Panc1 (cell line): ENCODE measurements at regions not wholly inside any gene's neighbourhood (a gene's known extent, or its start where the extent isn't known, plus 50 kb on each side); places are given as distances from the start of the nearest gene placed in this dataset.

ENCODE experiments used
- ATAC-seq: fragments of 200-7000 bp; cut with Tn5 transposase; 2 replicates; pipeline ENCODE4 v1.9.1; 2020; ENCODE audit warnings: mild to moderate bottlenecking, moderate library complexity
- BruUV-seq: library from RNA; stranded (reverse); fragments of 400-500 nt; replicated peaks from 2 replicates; lab custom pipeline; 2021; lab: Mats Ljungman, UMichigan
- CTCF ChIA-PET: fragments of 300-600 bp; sonication (Branson Sonifier 250); formaldehyde crosslinking; loops from one replicate; lab custom pipeline; 2022; ENCODE audit warnings: antibody characterized with exemption; lab: Charles Lee
- POLR2A ChIA-PET: fragments of 300-600 bp; sonication (Branson Sonifier 250); formaldehyde crosslinking; loops from one replicate; lab custom pipeline; 2022; ENCODE audit warnings: antibody characterized with exemption; lab: Charles Lee
- DNase-seq: peaks from one replicate; pipeline ENCODE4 v3.0.0-alpha.2; 2010; ENCODE audit warnings: low read depth, low spot score
- H3K27ac ChIP-seq: 2 replicates; pipeline ENCODE4 v1.5.1; 2011; ENCODE audit warnings: mild to moderate bottlenecking, low read length, inconsistent platforms
- H3K27me3 ChIP-seq: fragments of 200-500 bp; sonication (Bioruptor generic); 2 replicates; pipeline ENCODE4 v1.6.0; 2014; ENCODE audit warnings: low read length, inconsistent platforms; ENCODE audit not compliant: control insufficient read depth, insufficient read depth
- H3K36me3 ChIP-seq: fragments of 200-500 bp; sonication (Bioruptor generic); 2 replicates; pipeline ENCODE4 v1.5.1; 2014; ENCODE audit warnings: inconsistent platforms, mild to moderate bottlenecking, low read length, moderate library complexity; ENCODE audit not compliant: control insufficient read depth, insufficient read depth
- H3K4me1 ChIP-seq: 2 replicates; pipeline ENCODE4 v1.5.1; 2011; ENCODE audit warnings: inconsistent platforms, mild to moderate bottlenecking, low read length, moderate library complexity; ENCODE audit not compliant: control insufficient read depth, insufficient read depth
- H3K4me3 ChIP-seq, 2 experiments: 2 replicates each; pipeline ENCODE4 v1.5.1; 2011 to 2012; ENCODE audit warnings: low read depth in 2 of 2, low read length in 2 of 2, mild to moderate bottlenecking in 2 of 2, inconsistent platforms in 1 of 2, moderate library complexity in 1 of 2
- H3K9me3 ChIP-seq: fragments of 200-500 bp; sonication (Bioruptor generic); 2 replicates; pipeline ENCODE4 v1.5.1; 2014; ENCODE audit warnings: low read depth, mild to moderate bottlenecking, inconsistent platforms, low read length, moderate library complexity; ENCODE audit not compliant: control insufficient read depth, insufficient read depth
- CTCF ChIP-seq: fragments of 450-650 bp; IDR thresholded peaks from 2 replicates; pipeline ENCODE4 v1.5.1; 2017; ENCODE audit warnings: mild to moderate bottlenecking
- POLR2AphosphoS5 ChIP-seq: IDR thresholded peaks from 2 replicates; pipeline ENCODE4 v1.6.1; 2012; ENCODE audit warnings: mild to moderate bottlenecking, low read depth, low read length, moderate library complexity
- SIN3A ChIP-seq: IDR thresholded peaks from 2 replicates; pipeline ENCODE4 v1.6.1; 2012; ENCODE audit warnings: low read depth, mild to moderate bottlenecking, low read length, moderate library complexity, borderline replicate concordance; ENCODE audit not compliant: insufficient read depth
- TCF7L2 ChIP-seq: IDR thresholded peaks from 2 replicates; pipeline ENCODE4 v1.6.1; 2011; ENCODE audit warnings: mild to moderate bottlenecking, low read depth, low read length, inconsistent platforms
- in situ Hi-C: cut with HindIII; loops from 2 replicates; pipeline ENCODE4 v1.10.0; 2016; ENCODE audit warnings: low sequenced_read_pairs, low pct_unique_long_range_greater_than_20kb
- intact Hi-C: fragments of 100-400 bp; cut with micrococcal nuclease; formaldehyde crosslinking; loops from one replicate; pipeline ENCODE4 v1.10.0; 2022; ENCODE audit not compliant: unreplicated experiment
- TF ChIP-seq, protein P1 (sequence below), 2 experiments: IDR thresholded peaks; 2 replicates each; pipeline ENCODE4 v1.6.1; 2011 to 2012; ENCODE audit warnings: low read depth in 2 of 2, control low read depth in 1 of 2, low read length in 1 of 2, mild to moderate bottlenecking in 1 of 2, moderate library complexity in 1 of 2; ENCODE audit not compliant: insufficient read depth in 1 of 2

- H3K4me3 ChIP-seq: no peak overlapping the region
- no peaks in the 10 kb centered on the region for H3K9me3 ChIP-seq
- ChIA-PET CTCF (no interaction called here), POLR2A (no interaction called here)
- H3K36me3 ChIP-seq: no peaks in the 10 kb centered on the region
- H3K4me1 ChIP-seq: no peaks in the 10 kb centered on the region
- no peak overlapping the region for H3K27ac ChIP-seq
- H3K27me3 ChIP-seq: no peaks in the 10 kb centered on the region
- TF ChIP-seq TCF7L2 (no peak), SIN3A (no peak), CTCF (no peak), POLR2AphosphoS5 (no peak)
- TF ChIP-seq, protein P1, sequence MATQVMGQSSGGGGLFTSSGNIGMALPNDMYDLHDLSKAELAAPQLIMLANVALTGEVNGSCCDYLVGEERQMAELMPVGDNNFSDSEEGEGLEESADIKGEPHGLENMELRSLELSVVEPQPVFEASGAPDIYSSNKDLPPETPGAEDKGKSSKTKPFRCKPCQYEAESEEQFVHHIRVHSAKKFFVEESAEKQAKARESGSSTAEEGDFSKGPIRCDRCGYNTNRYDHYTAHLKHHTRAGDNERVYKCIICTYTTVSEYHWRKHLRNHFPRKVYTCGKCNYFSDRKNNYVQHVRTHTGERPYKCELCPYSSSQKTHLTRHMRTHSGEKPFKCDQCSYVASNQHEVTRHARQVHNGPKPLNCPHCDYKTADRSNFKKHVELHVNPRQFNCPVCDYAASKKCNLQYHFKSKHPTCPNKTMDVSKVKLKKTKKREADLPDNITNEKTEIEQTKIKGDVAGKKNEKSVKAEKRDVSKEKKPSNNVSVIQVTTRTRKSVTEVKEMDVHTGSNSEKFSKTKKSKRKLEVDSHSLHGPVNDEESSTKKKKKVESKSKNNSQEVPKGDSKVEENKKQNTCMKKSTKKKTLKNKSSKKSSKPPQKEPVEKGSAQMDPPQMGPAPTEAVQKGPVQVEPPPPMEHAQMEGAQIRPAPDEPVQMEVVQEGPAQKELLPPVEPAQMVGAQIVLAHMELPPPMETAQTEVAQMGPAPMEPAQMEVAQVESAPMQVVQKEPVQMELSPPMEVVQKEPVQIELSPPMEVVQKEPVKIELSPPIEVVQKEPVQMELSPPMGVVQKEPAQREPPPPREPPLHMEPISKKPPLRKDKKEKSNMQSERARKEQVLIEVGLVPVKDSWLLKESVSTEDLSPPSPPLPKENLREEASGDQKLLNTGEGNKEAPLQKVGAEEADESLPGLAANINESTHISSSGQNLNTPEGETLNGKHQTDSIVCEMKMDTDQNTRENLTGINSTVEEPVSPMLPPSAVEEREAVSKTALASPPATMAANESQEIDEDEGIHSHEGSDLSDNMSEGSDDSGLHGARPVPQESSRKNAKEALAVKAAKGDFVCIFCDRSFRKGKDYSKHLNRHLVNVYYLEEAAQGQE (IDR thresholded peaks at IDR 0.05; ENCODE audit: insufficient read depth in 1 of 2, low read depth in 2 of 2, low read length in 1 of 2): no peak
- ATAC-seq: no peak
- DNase-seq: no peak
- no TSS peak for BruUV-seq
- intact Hi-C loops (no loop called here), in situ Hi-C loops (no loop called here)
Observed at GRCh38 chr5:111636736-111637135, 120.3 kb downstream of the NREP start.

- no peak overlapping the region for H3K4me3 ChIP-seq
- DNase-seq (no peak), ATAC-seq (no peak)
- CTCF ChIA-PET: no interaction called here
- POLR2A ChIA-PET: no interaction called here
- H3K27ac ChIP-seq: no peak overlapping the region
- H3K27me3 ChIP-seq: no peaks in the 10 kb centered on the region
- H3K4me1 ChIP-seq: no peaks in the 10 kb centered on the region
- no peaks in the 10 kb centered on the region for H3K36me3 ChIP-seq
- TF ChIP-seq CTCF (no peak), SIN3A (no peak), TCF7L2 (no peak), POLR2AphosphoS5 (no peak)
- TF ChIP-seq, protein P1 (IDR thresholded peaks at IDR 0.05; ENCODE audit: insufficient read depth in 1 of 2, low read depth in 2 of 2, low read length in 1 of 2): no peak
- H3K9me3 ChIP-seq: no peaks in the 10 kb centered on the region
- in situ Hi-C loops (no loop called here), intact Hi-C loops (no loop called here)
- BruUV-seq: no TSS peak
Observed at GRCh38 chr5:111635916-111636570, 121.0 kb downstream of the NREP start.
